NCI-H446 treated with DMSO at 0.1 percent for 48 hours (cell line): ENCODE measurements at regions not wholly inside any gene's neighbourhood (a gene's known extent, or its start where the extent isn't known, plus 50 kb on each side); places are given as distances from the start of the nearest gene placed in this dataset.

Source experiments
- DNase-seq: peaks from one replicate; lab custom pipeline; 2025; lab: John Stamatoyannopoulos, UW

GRCh38 chr12:107347261-107347660 lies 253.9 kb upstream of the CRY1 start:
- no peak for DNase-seq

GRCh38 chr12:107349008-107349747 lies 255.8 kb upstream of the CRY1 start:
- DNase-seq = no peak

GRCh38 chr12:107349839-107350238 lies 256.5 kb upstream of the CRY1 start:
- no peak for DNase-seq

GRCh38 chr12:107351109-107351508 lies 257.8 kb upstream of the CRY1 start:
- DNase-seq = no peak

GRCh38 chr12:107351713-107352112 lies 258.4 kb upstream of the CRY1 start:
- DNase-seq = no peak

- DNase-seq = no peak
Observed at GRCh38 chr12:107352347-107353081, 259.2 kb upstream of the CRY1 start.

GRCh38 chr12:107353312-107353711 lies 260.0 kb upstream of the CRY1 start:
- no peak for DNase-seq

- no peak for DNase-seq
Observed at GRCh38 chr12:107355004-107355565, 261.7 kb upstream of the CRY1 start.

GRCh38 chr12:107355612-107356011 lies 262.3 kb upstream of the CRY1 start:
- DNase-seq = no peak

- DNase-seq = no peak
Observed at GRCh38 chr12:107356266-107356936, 263.1 kb upstream of the CRY1 start.

- no peak for DNase-seq
Observed at GRCh38 chr12:107356937-107357295, 263.6 kb upstream of the CRY1 start.

- no peak for DNase-seq
Observed at GRCh38 chr12:107359382-107359781, 266.0 kb upstream of the CRY1 start.

GRCh38 chr12:107360033-107360432 lies 266.7 kb upstream of the CRY1 start:
- no peak for DNase-seq

- no peak for DNase-seq
Observed at GRCh38 chr12:107360482-107360881, 267.1 kb upstream of the CRY1 start.

- DNase-seq = no peak
Observed at GRCh38 chr12:107361970-107362369, 268.6 kb upstream of the CRY1 start.

- no peak for DNase-seq
Observed at GRCh38 chr12:107362960-107363359, 269.6 kb upstream of the CRY1 start.

GRCh38 chr12:107364875-107365518 lies 271.6 kb upstream of the CRY1 start:
- no peak for DNase-seq

GRCh38 chr12:107365703-107366102 lies 272.4 kb upstream of the CRY1 start:
- DNase-seq = no peak

- no peak for DNase-seq
Observed at GRCh38 chr12:107366322-107366721, 273.0 kb upstream of the CRY1 start.

- DNase-seq = no peak
Observed at GRCh38 chr12:107368586-107368985, 275.2 kb upstream of the CRY1 start.

GRCh38 chr12:107369006-107369405 lies 275.7 kb upstream of the CRY1 start:
- DNase-seq = no peak

GRCh38 chr12:107369679-107370078 lies 276.3 kb upstream of the CRY1 start:
- no peak for DNase-seq
